OCI-LY7 (cell line): ENCODE measurements at regions not wholly inside any gene's neighbourhood (a gene's known extent, or its start where the extent isn't known, plus 50 kb on each side); places are given as distances from the start of the nearest gene placed in this dataset.
"Not testable (repeated sequence)": the region's sequence is repeated elsewhere in the genome, so short reads cannot be mapped to it uniquely, and the experiment has no call there.

Source experiments
- BruUV-seq: library from RNA; stranded (reverse); fragments of 400-500 nt; replicated peaks from 2 replicates; lab custom pipeline; 2021; lab: Mats Ljungman, UMichigan
- CTCF ChIA-PET: fragments of 300-600 bp; sonication (Branson Sonifier 250); formaldehyde crosslinking; loops from one replicate; lab custom pipeline; 2022; ENCODE audit warnings: antibody characterized with exemption; ENCODE audit not compliant: unreplicated experiment; lab: Charles Lee
- POLR2A ChIA-PET: fragments of 300-600 bp; sonication (Branson Sonifier 250); formaldehyde crosslinking; loops from one replicate; lab custom pipeline; 2022; ENCODE audit warnings: antibody characterized with exemption; lab: Charles Lee
- DNase-seq: peaks from one replicate; pipeline ENCODE4 v3.0.0-alpha.2; 2015; ENCODE audit warnings: low spot score
- H2AFZ ChIP-seq: fragments of 200-600 bp; sonication (generic), shearing (Covaris generic); 2 replicates; pipeline ENCODE4 v1.6.1; 2014; ENCODE audit warnings: mild to moderate bottlenecking, antibody characterized with exemption, low read length, moderate library complexity
- H3K27ac ChIP-seq: fragments of 200-600 bp; sonication (generic); 2 replicates; pipeline ENCODE4 v1.5.1; 2014; ENCODE audit warnings: mixed run types, low read depth, mild to moderate bottlenecking, moderate library complexity, low read length, inconsistent platforms; ENCODE audit not compliant: poor library complexity, severe bottlenecking
- H3K36me3 ChIP-seq: fragments of 200-600 bp; sonication (generic); 2 replicates; pipeline ENCODE4 v1.6.1; 2014; ENCODE audit warnings: mild to moderate bottlenecking, antibody characterized with exemption, low read length, moderate library complexity, mixed read lengths; ENCODE audit not compliant: insufficient read depth
- H3K4me1 ChIP-seq: fragments of 200-600 bp; sonication (generic); 2 replicates; pipeline ENCODE4 v1.5.1; 2014; ENCODE audit warnings: mild to moderate bottlenecking, low read length; ENCODE audit not compliant: insufficient read depth, poor library complexity, severe bottlenecking
- H3K4me2 ChIP-seq: fragments of 200-600 bp; sonication (generic); 2 replicates; pipeline ENCODE4 v1.6.1; 2014; ENCODE audit warnings: mild to moderate bottlenecking, low read length
- H3K4me3 ChIP-seq: fragments of 200-600 bp; sonication (generic); 2 replicates; pipeline ENCODE4 v1.5.1; 2014; ENCODE audit warnings: mild to moderate bottlenecking, low read depth, low read length; ENCODE audit not compliant: poor library complexity, severe bottlenecking
- H3K79me2 ChIP-seq: fragments of 200-600 bp; sonication (generic); 2 replicates; pipeline ENCODE4 v1.6.1; 2016; ENCODE audit warnings: low read depth, mild to moderate bottlenecking, low read length, moderate library complexity, mixed read lengths; ENCODE audit not compliant: insufficient read depth
- H3K9me2 ChIP-seq: fragments of 200-600 bp; sonication (generic); 2 replicates; pipeline ENCODE4 v1.6.1; 2016; ENCODE audit warnings: mild to moderate bottlenecking, low read length, mixed read lengths; ENCODE audit not compliant: insufficient read depth
- H3K9me3 ChIP-seq: fragments of 200-600 bp; sonication (generic); 2 replicates; pipeline ENCODE4 v1.6.1; 2014; ENCODE audit warnings: mild to moderate bottlenecking, mixed run types, low read length, mixed read lengths
- H4K20me1 ChIP-seq: fragments of 200-600 bp; sonication (generic); 2 replicates; pipeline ENCODE4 v1.6.1; 2014; ENCODE audit warnings: mild to moderate bottlenecking, antibody characterized with exemption, low read length, moderate library complexity, mixed read lengths; ENCODE audit not compliant: insufficient read depth
- EZH2phosphoT487 ChIP-seq: fragments of 200-600 bp; sonication (generic); IDR thresholded peaks from 2 replicates; pipeline ENCODE4 v1.6.1; 2018; ENCODE audit warnings: low read depth, borderline replicate concordance, mild to moderate bottlenecking, mixed run types, antibody characterized with exemption, low read length, moderate library complexity, mixed read lengths
- intact Hi-C: fragments of 100-400 bp; cut with micrococcal nuclease; formaldehyde crosslinking; loops from one replicate; pipeline ENCODE4 v1.10.0; 2022; ENCODE audit not compliant: unreplicated experiment
- TF ChIP-seq, protein P1 (sequence below): fragments of 200-600 bp; sonication (generic); conservative IDR thresholded peaks from 2 replicates; pipeline ENCODE4 v1.5.1; 2014; ENCODE audit warnings: mild to moderate bottlenecking, antibody characterized with exemption, low read length, moderate library complexity, mixed read lengths

DNA sequence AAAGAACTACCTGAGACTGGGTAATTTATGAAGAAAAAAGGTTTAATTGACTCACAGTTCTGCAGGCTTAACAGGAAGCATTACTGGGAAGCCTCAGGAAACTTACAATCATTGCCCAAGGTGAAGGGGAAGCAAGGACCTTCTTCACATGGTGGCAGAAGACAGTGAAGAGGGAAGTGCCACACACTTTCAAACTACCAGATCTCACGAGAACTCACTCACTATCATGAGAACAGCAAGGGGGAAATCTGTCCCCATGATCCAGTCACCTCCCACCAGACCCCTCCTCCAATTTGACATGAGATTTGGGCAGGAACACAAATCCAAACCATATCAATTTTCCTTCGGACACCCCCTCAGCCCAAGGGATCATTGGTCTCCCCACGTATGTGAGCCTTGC is 55.1 kb upstream of the CYRIA start:
- CTCF ChIA-PET, H3K27ac ChIP-seq, H4K20me1 ChIP-seq, H3K79me2 ChIP-seq, H3K4me2 ChIP-seq, BruUV-seq, H3K4me3 ChIP-seq, DNase-seq, H2AFZ ChIP-seq, H3K9me2 ChIP-seq, H3K36me3 ChIP-seq, H3K4me1 ChIP-seq, H3K9me3 ChIP-seq, intact Hi-C loops: not testable (repeated sequence)
- POLR2A ChIA-PET, result interaction anchor here (1.9 kb wide), 1 partner anchor 9 kb away, joined by 4 read pairs; no protein-coding TSS in a partner anchor

DNA sequence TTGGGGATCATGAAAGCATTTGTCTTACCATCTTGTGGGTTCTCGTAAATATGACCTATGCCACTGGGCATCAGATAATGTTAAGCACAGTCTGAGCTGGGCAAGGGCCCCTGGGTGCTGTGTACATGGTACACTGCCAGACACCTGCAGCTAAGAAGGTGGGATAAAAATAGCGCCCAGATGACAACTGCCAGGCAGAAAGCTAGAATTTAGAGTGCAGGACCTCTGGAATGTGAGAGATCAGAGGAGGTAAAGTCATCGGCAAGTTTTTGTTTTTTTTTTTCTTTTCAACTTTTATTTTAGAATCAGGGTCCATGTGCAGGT is 53.8 kb upstream of the CYRIA start:
- no peak for DNase-seq
- Histone ChIP-seq H2AFZ (no peak overlapping the region), H3K27ac (no peak overlapping the region), H3K4me3 (no peak overlapping the region), H3K9me2 (no peaks in the 10 kb centered on the region), H3K4me2 (peak overlapping the region; percentile 18; the same call in 1 of the 2 replicates), H3K9me3 (no peaks in the 10 kb centered on the region), H4K20me1 (no peaks in the 10 kb centered on the region), H3K79me2 (no peaks in the 10 kb centered on the region), H3K4me1 (peaks cover 11% of the 10 kb centered on the region), H3K36me3 (no peaks in the 10 kb centered on the region)
- POLR2A ChIA-PET, result interaction anchor here (0.7 to 1.5 kb wide), 2 partner anchors 36 to 110 kb away, joined by 3 to 5 read pairs; no protein-coding TSS in a partner anchor
- intact Hi-C loops, result no loop called here
- TF ChIP-seq EZH2phosphoT487, result no peak
- TF ChIP-seq, protein P1, sequence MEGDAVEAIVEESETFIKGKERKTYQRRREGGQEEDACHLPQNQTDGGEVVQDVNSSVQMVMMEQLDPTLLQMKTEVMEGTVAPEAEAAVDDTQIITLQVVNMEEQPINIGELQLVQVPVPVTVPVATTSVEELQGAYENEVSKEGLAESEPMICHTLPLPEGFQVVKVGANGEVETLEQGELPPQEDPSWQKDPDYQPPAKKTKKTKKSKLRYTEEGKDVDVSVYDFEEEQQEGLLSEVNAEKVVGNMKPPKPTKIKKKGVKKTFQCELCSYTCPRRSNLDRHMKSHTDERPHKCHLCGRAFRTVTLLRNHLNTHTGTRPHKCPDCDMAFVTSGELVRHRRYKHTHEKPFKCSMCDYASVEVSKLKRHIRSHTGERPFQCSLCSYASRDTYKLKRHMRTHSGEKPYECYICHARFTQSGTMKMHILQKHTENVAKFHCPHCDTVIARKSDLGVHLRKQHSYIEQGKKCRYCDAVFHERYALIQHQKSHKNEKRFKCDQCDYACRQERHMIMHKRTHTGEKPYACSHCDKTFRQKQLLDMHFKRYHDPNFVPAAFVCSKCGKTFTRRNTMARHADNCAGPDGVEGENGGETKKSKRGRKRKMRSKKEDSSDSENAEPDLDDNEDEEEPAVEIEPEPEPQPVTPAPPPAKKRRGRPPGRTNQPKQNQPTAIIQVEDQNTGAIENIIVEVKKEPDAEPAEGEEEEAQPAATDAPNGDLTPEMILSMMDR, result no peak
- CTCF ChIA-PET, result no interaction called here
- BruUV-seq, result no TSS peak

DNA sequence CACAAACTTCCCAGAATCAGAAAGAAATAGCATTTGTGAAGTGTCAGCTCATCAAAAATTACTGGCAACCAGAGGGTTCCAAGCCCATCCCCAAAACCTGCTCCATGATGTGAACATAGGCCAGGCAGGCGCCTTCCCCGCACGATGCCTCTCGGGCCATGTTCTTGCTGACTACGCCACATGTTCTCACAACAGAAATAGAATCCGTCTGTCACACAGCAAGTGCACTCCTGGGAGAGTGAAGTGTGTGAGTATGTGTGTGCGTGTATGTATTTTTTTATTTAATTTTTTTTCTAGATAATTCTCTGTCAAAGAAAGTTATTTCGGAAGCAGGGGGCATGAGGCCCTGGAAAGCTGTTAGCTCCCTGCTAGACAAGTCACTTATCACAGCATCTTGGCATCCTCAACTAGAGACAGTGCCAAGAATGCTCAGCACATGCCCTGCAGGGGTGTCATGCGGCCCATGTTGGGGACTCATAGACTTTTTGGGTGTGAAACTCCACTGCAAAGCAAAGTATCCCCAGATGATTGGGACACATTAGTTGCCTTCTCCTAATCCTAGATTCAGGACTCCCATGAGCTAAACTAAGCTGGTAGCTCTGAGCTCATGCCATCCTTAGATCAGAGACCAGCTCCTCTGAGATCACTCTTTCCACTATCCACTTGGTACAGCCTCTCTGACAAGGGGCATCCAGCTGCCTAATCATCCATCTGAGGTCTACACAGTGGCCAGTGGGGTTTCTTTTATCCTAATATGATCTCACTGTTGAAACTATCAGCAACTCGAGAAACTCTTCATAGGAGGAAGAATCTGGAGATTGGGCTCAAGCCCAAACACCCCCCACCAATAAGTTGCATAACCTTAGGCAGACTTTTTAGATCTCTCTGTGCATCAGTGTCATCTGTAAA is 53.2 kb upstream of the CYRIA start:
- Histone ChIP-seq H3K36me3 (no peaks in the 10 kb centered on the region), H3K4me1 (peaks cover 18% of the 10 kb centered on the region), H3K9me2 (no peaks in the 10 kb centered on the region), H2AFZ (no peak overlapping the region), H3K9me3 (no peaks in the 10 kb centered on the region), H4K20me1 (no peaks in the 10 kb centered on the region), H3K79me2 (no peaks in the 10 kb centered on the region), H3K4me3 (no peak overlapping the region), H3K4me2 (peak overlapping the region; percentile 18; the same call in 1 of the 2 replicates), H3K27ac (no peak overlapping the region)
- DNase-seq, result no peak
- no TSS peak for BruUV-seq
- TF ChIP-seq, protein P1, result no peak
- no peak for TF ChIP-seq EZH2phosphoT487
- ChIA-PET CTCF (no interaction called here), POLR2A (interaction anchor here (0.6 to 1.8 kb wide), 4 partner anchors 17 to 109 kb away, joined by 3 to 9 read pairs (median 4); no protein-coding TSS in a partner anchor)
- intact Hi-C loops, result no loop called here
